HEK293 (cell line): ENCODE measurements at regions not wholly inside any gene's neighbourhood (a gene's known extent, or its start where the extent isn't known, plus 50 kb on each side); places are given as distances from the start of the nearest gene placed in this dataset.

Source experiments
- CTCF ChIA-PET: fragments of 350-600 bp; formaldehyde crosslinking; extraction: SDS; loops from one replicate; lab custom pipeline; 2021; ENCODE audit warnings: antibody characterized with exemption; lab: Yijun Ruan, JAX
- POLR2A ChIA-PET: fragments of 300-600 bp; formaldehyde crosslinking; extraction: SDS; loops from one replicate; lab custom pipeline; 2020; ENCODE audit warnings: antibody characterized with exemption, inconsistent platforms; lab: Yijun Ruan, JAX
- H3K27ac ChIP-seq: fragments of 200-500 bp; sonication (Bioruptor generic); 2 replicates; pipeline ENCODE4 v1.5.1; 2014; ENCODE audit warnings: low read depth, low read length, control low read depth, inconsistent platforms; ENCODE audit errors: extremely low read depth
- H3K36me3 ChIP-seq, 2 experiments: fragments of 200-500 bp in 1 of 2; sonication (Bioruptor generic) in 1 of 2; 1 replicate in 1 of 2; 2 replicates in 1 of 2; pipeline ENCODE4 v1.5.1; 2014 to 2017; ENCODE audit warnings: inconsistent platforms in 2 of 2, low read length in 2 of 2; ENCODE audit not compliant: control insufficient read depth in 2 of 2, insufficient read depth in 1 of 2
- H3K4me1 ChIP-seq: fragments of 200-500 bp; sonication (Bioruptor generic); 2 replicates; pipeline ENCODE4 v1.5.1; 2014; ENCODE audit warnings: mild to moderate bottlenecking, low read length, inconsistent platforms; ENCODE audit not compliant: control insufficient read depth, insufficient read depth
- H3K4me3 ChIP-seq: 2 replicates; pipeline ENCODE4 v1.5.1; 2011; ENCODE audit warnings: low read depth, mild to moderate bottlenecking, control low read depth, low read length, moderate library complexity
- H3K9me3 ChIP-seq: fragments of 200-500 bp; sonication (Bioruptor generic); 2 replicates; pipeline ENCODE4 v1.5.1; 2014; ENCODE audit warnings: low read depth, low read length, inconsistent platforms; ENCODE audit not compliant: control insufficient read depth, insufficient read depth
- BCL11B ChIP-seq: fragments of 450-650 bp; formaldehyde crosslinking; IDR thresholded peaks from 2 replicates; pipeline ENCODE4 v1.5.1; 2016; ENCODE audit warnings: low read depth, missing biosample characterization, missing genetic modification characterization
- PRDM6 ChIP-seq: fragments of 450-650 bp; formaldehyde crosslinking; IDR thresholded peaks from 2 replicates; pipeline ENCODE4 v1.5.1; 2017; ENCODE audit warnings: missing biosample characterization, missing genetic modification characterization
- SALL2 ChIP-seq: fragments of 450-650 bp; formaldehyde crosslinking; IDR thresholded peaks from 2 replicates; pipeline ENCODE4 v1.5.0; 2017; ENCODE audit warnings: missing biosample characterization, mild to moderate bottlenecking, missing genetic modification characterization, borderline replicate concordance
- TSHZ1 ChIP-seq: fragments of 450-650 bp; formaldehyde crosslinking; IDR thresholded peaks from 2 replicates; pipeline ENCODE4 v1.5.1; 2016; ENCODE audit warnings: missing biosample characterization, missing genetic modification characterization, borderline replicate concordance
- YY1 ChIP-seq: fragments of 450-650 bp; formaldehyde crosslinking; IDR thresholded peaks from 2 replicates; pipeline ENCODE4 v1.5.1; 2018; ENCODE audit warnings: missing biosample characterization, missing genetic modification characterization
- ZBTB11 ChIP-seq: fragments of 450-650 bp; formaldehyde crosslinking; conservative IDR thresholded peaks from 2 replicates; pipeline ENCODE4 v1.5.1; 2016; ENCODE audit warnings: low read depth, missing biosample characterization, missing genetic modification characterization
- ZFP41 ChIP-seq: fragments of 450-650 bp; formaldehyde crosslinking; IDR thresholded peaks from 2 replicates; pipeline ENCODE4 v1.5.1; 2016; ENCODE audit warnings: missing biosample characterization, missing genetic modification characterization, borderline replicate concordance
- ZNF132 ChIP-seq: fragments of 450-650 bp; formaldehyde crosslinking; IDR thresholded peaks from 2 replicates; pipeline ENCODE4 v1.5.1; 2017; ENCODE audit warnings: missing biosample characterization, missing genetic modification characterization, borderline replicate concordance
- ZNF148 ChIP-seq: fragments of 450-650 bp; formaldehyde crosslinking; IDR thresholded peaks from 2 replicates; pipeline ENCODE4 v1.5.0; 2017; ENCODE audit warnings: missing biosample characterization, missing genetic modification characterization, borderline replicate concordance
- ZNF16 ChIP-seq: fragments of 450-650 bp; formaldehyde crosslinking; IDR thresholded peaks from 2 replicates; pipeline ENCODE4 v1.5.1; 2016; ENCODE audit warnings: low read depth, missing biosample characterization, missing genetic modification characterization
- ZNF169 ChIP-seq: fragments of 450-650 bp; formaldehyde crosslinking; IDR thresholded peaks from 2 replicates; pipeline ENCODE4 v1.5.1; 2016; ENCODE audit warnings: missing biosample characterization, missing genetic modification characterization
- ZNF2 ChIP-seq: fragments of 450-650 bp; formaldehyde crosslinking; IDR thresholded peaks from 2 replicates; pipeline ENCODE4 v1.5.1; 2016; ENCODE audit warnings: missing biosample characterization, missing genetic modification characterization
- ZNF266 ChIP-seq: fragments of 450-650 bp; formaldehyde crosslinking; IDR thresholded peaks from 2 replicates; pipeline ENCODE4 v1.5.1; 2016; ENCODE audit warnings: missing biosample characterization, missing genetic modification characterization, low read depth
- ZNF558 ChIP-seq: fragments of 450-650 bp; formaldehyde crosslinking; IDR thresholded peaks from 2 replicates; pipeline ENCODE4 v1.5.1; 2016; ENCODE audit warnings: missing biosample characterization, missing genetic modification characterization
- ZNF560 ChIP-seq: fragments of 450-650 bp; formaldehyde crosslinking; IDR thresholded peaks from 2 replicates; pipeline ENCODE4 v1.5.1; 2017; ENCODE audit warnings: missing biosample characterization, missing genetic modification characterization, borderline replicate concordance
- ZNF571 ChIP-seq: fragments of 450-650 bp; formaldehyde crosslinking; IDR thresholded peaks from 2 replicates; pipeline ENCODE4 v1.5.0; 2017; ENCODE audit warnings: missing biosample characterization, missing genetic modification characterization
- ZNF654 ChIP-seq: fragments of 450-650 bp; formaldehyde crosslinking; IDR thresholded peaks from 2 replicates; pipeline ENCODE4 v1.5.1; 2016; ENCODE audit warnings: low read depth, missing biosample characterization, missing genetic modification characterization
- ZNF747 ChIP-seq: fragments of 450-650 bp; formaldehyde crosslinking; IDR thresholded peaks from 2 replicates; pipeline ENCODE4 v1.5.1; 2016; ENCODE audit warnings: missing biosample characterization, missing genetic modification characterization
- ZNF830 ChIP-seq: fragments of 450-650 bp; IDR thresholded peaks from 2 replicates; pipeline ENCODE4 v1.5.0; 2018; ENCODE audit warnings: missing biosample characterization, missing genetic modification characterization, low read depth, mild to moderate bottlenecking, moderate library complexity
- ZNF837 ChIP-seq: fragments of 450-650 bp; formaldehyde crosslinking; IDR thresholded peaks from 2 replicates; pipeline ENCODE4 v1.5.1; 2016; ENCODE audit warnings: missing biosample characterization, missing genetic modification characterization

GRCh38 chr17:14448818-14449217, 147.9 kb downstream of the HS3ST3B1 start:
- Histone ChIP-seq H3K9me3 (no peaks in the 10 kb centered on the region), H3K4me1 (no peaks in the 10 kb centered on the region; the same call in 1 of the 2 replicates), H3K4me3 (no peak overlapping the region), H3K36me3 (no peaks in the 10 kb centered on the region), H3K27ac (no peak overlapping the region)
- TF ChIP-seq ZNF558 (no peak), ZNF169 (tag by site-specific recombination) (no peak), PRDM6 (tag by site-specific recombination) (no peak), ZNF830 (tag by site-specific recombination) (no peak), ZFP41 (no peak), ZNF132 (no peak), BCL11B (no peak), SALL2 (tag by site-specific recombination) (no peak), TSHZ1 (tag by site-specific recombination) (no peak), YY1 (tag by site-specific recombination) (no peak), ZBTB11 (tag by site-specific recombination) (no peak), ZNF560 (no peak), ZNF266 (tag by site-specific recombination) (no peak), ZNF148 (tag by site-specific recombination) (no peak), ZNF571 (tag by site-specific recombination) (no peak), ZNF654 (tag by site-specific recombination) (no peak), ZNF837 (tag by site-specific recombination) (no peak), ZNF2 (tag by site-specific recombination) (no peak), ZNF747 (tag by site-specific recombination) (no peak), ZNF16 (tag by site-specific recombination) (no peak)
- CTCF ChIA-PET = no interaction called here
- POLR2A ChIA-PET = no interaction called here
